WTC11 (cell line): ENCODE measurements at regions not wholly inside any gene's neighbourhood (a gene's known extent, or its start where the extent isn't known, plus 50 kb on each side); places are given as distances from the start of the nearest gene placed in this dataset.

Source experiments
- ATAC-seq: fragments of 200-7000 bp; cut with Tn5 transposase; 2 replicates; pipeline ENCODE4 v1.10.0; 2021; ENCODE audit warnings: mild to moderate bottlenecking, moderate library complexity
- CTCF ChIA-PET: fragments of 300-600 bp; sonication (Branson Sonifier 250); formaldehyde crosslinking; loops from one replicate; lab custom pipeline; 2021; ENCODE audit warnings: antibody characterized with exemption; lab: Charles Lee
- POLR2A ChIA-PET: fragments of 350-600 bp; sonication (Branson Sonifier 250); formaldehyde crosslinking; loops from one replicate; lab custom pipeline; 2021; ENCODE audit warnings: antibody characterized with exemption; lab: Charles Lee
- DNase-seq: peaks from one replicate; pipeline ENCODE4 v3.0.0; 2021; ENCODE audit warnings: low spot score
- H3K27ac Mint-ChIP-seq: 2 replicates; pipeline ENCODE4 v1.8.0; 2021; ENCODE audit warnings: mixed read lengths
- H3K27me3 Mint-ChIP-seq: 2 replicates; pipeline ENCODE4 v1.8.0; 2021; ENCODE audit warnings: low read depth, mild to moderate bottlenecking, moderate library complexity, mixed read lengths
- H3K36me3 Mint-ChIP-seq: 2 replicates; pipeline ENCODE4 v1.8.0; 2021; ENCODE audit warnings: mixed read lengths
- H3K4me1 Mint-ChIP-seq: 2 replicates; pipeline ENCODE4 v1.8.0; 2022; ENCODE audit warnings: mixed read lengths
- H3K4me3 Mint-ChIP-seq: 2 replicates; pipeline ENCODE4 v1.8.0; 2021; ENCODE audit warnings: mild to moderate bottlenecking, moderate library complexity, mixed read lengths
- H3K9me3 Mint-ChIP-seq: 2 replicates; pipeline ENCODE4 v1.8.0; 2021; ENCODE audit warnings: mixed read lengths
- CBFB ChIP-seq: sonication (generic); formaldehyde crosslinking; IDR thresholded peaks from 2 replicates; pipeline ENCODE4 v1.8.1; 2022; ENCODE audit warnings: mild to moderate bottlenecking, low read depth, missing genetic modification reagents
- CDX4 ChIP-seq: fragments of 250-450 bp; sonication (Bioruptor Pico); IDR thresholded peaks from 2 replicates; pipeline ENCODE4 v1.9.0; 2021; ENCODE audit warnings: moderate library complexity, mild to moderate bottlenecking, inconsistent platforms, borderline replicate concordance
- CREB1 ChIP-seq: sonication (generic); formaldehyde crosslinking; IDR thresholded peaks from 2 replicates; pipeline ENCODE4 v1.8.0; 2023; ENCODE audit warnings: mild to moderate bottlenecking, missing genetic modification reagents
- ESRRA ChIP-seq: sonication (generic); formaldehyde crosslinking; IDR thresholded peaks from 2 replicates; pipeline ENCODE4 v1.8.1; 2022; ENCODE audit warnings: mild to moderate bottlenecking, missing genetic modification reagents, borderline replicate concordance
- HMGXB4 ChIP-seq: sonication (generic); formaldehyde crosslinking; IDR thresholded peaks from 2 replicates; pipeline ENCODE4 v1.8.1; 2023; ENCODE audit warnings: mild to moderate bottlenecking, moderate library complexity, missing genetic modification reagents
- IRF2 ChIP-seq: sonication (generic); formaldehyde crosslinking; IDR thresholded peaks from 2 replicates; pipeline ENCODE4 v1.8.0; 2022; ENCODE audit warnings: low read depth, missing genetic modification reagents, borderline replicate concordance
- MXD4 ChIP-seq: fragments of 250-450 bp; sonication (Bioruptor Pico); IDR thresholded peaks from 2 replicates; pipeline ENCODE4 v1.8.0; 2021; ENCODE audit warnings: mild to moderate bottlenecking, moderate library complexity, borderline replicate concordance
- NFYB ChIP-seq: sonication (generic); formaldehyde crosslinking; conservative IDR thresholded peaks from 2 replicates; pipeline ENCODE4 v1.8.0; 2022; ENCODE audit warnings: low read depth, missing genetic modification reagents
- PRRX2 ChIP-seq: fragments of 250-450 bp; sonication (Bioruptor Pico); IDR thresholded peaks from 2 replicates; pipeline ENCODE4 v1.8.0; 2021; ENCODE audit warnings: mild to moderate bottlenecking
- SMAD3 ChIP-seq: sonication (generic); formaldehyde crosslinking; IDR thresholded peaks from 2 replicates; pipeline ENCODE4 v1.8.0; 2022; ENCODE audit warnings: missing genetic modification reagents, mild to moderate bottlenecking, borderline replicate concordance
- USF2 ChIP-seq: sonication (generic); formaldehyde crosslinking; IDR thresholded peaks from 2 replicates; pipeline ENCODE4 v1.8.1; 2023; ENCODE audit warnings: mild to moderate bottlenecking, missing genetic modification reagents, moderate library complexity
- ZMAT4 ChIP-seq: fragments of 250-450 bp; sonication (Bioruptor Pico); IDR thresholded peaks from 2 replicates; pipeline ENCODE4 v1.9.0; 2021; ENCODE audit warnings: mild to moderate bottlenecking
- ZNF263 ChIP-seq: sonication (generic); formaldehyde crosslinking; IDR thresholded peaks from 2 replicates; pipeline ENCODE4 v1.8.1; 2022; ENCODE audit warnings: low read depth, mild to moderate bottlenecking, moderate library complexity, missing genetic modification reagents
- TF ChIP-seq, protein P1 (sequence below): sonication (generic); formaldehyde crosslinking; IDR thresholded peaks from 2 replicates; pipeline ENCODE4 v1.8.1; 2023; ENCODE audit warnings: mild to moderate bottlenecking, missing genetic modification reagents, borderline replicate concordance
- TF ChIP-seq, protein P2 (sequence below): sonication (generic); formaldehyde crosslinking; IDR thresholded peaks from 2 replicates; pipeline ENCODE4 v1.8.1; 2023; ENCODE audit warnings: mild to moderate bottlenecking, missing genetic modification reagents
- TF ChIP-seq, protein P3 (sequence below): fragments of 200-600 bp; IDR thresholded peaks from 2 replicates; pipeline ENCODE4 v1.8.0; 2022; ENCODE audit warnings: antibody characterized with exemption

GRCh38 chr11:19555266-19555665 lies 157.4 kb upstream of the NAV2 start (continued):
- TF ChIP-seq, protein P1, sequence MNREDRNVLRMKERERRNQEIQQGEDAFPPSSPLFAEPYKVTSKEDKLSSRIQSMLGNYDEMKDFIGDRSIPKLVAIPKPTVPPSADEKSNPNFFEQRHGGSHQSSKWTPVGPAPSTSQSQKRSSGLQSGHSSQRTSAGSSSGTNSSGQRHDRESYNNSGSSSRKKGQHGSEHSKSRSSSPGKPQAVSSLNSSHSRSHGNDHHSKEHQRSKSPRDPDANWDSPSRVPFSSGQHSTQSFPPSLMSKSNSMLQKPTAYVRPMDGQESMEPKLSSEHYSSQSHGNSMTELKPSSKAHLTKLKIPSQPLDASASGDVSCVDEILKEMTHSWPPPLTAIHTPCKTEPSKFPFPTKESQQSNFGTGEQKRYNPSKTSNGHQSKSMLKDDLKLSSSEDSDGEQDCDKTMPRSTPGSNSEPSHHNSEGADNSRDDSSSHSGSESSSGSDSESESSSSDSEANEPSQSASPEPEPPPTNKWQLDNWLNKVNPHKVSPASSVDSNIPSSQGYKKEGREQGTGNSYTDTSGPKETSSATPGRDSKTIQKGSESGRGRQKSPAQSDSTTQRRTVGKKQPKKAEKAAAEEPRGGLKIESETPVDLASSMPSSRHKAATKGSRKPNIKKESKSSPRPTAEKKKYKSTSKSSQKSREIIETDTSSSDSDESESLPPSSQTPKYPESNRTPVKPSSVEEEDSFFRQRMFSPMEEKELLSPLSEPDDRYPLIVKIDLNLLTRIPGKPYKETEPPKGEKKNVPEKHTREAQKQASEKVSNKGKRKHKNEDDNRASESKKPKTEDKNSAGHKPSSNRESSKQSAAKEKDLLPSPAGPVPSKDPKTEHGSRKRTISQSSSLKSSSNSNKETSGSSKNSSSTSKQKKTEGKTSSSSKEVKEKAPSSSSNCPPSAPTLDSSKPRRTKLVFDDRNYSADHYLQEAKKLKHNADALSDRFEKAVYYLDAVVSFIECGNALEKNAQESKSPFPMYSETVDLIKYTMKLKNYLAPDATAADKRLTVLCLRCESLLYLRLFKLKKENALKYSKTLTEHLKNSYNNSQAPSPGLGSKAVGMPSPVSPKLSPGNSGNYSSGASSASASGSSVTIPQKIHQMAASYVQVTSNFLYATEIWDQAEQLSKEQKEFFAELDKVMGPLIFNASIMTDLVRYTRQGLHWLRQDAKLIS (CRISPR knock-in tag): no peak
- TF ChIP-seq CREB1 (CRISPR knock-in tag) (no peak), IRF2 (CRISPR knock-in tag) (no peak), ZMAT4 (CRISPR knock-in tag) (no peak), CBFB (no peak), MXD4 (CRISPR knock-in tag) (no peak)
- TF ChIP-seq, all 79 proteins: peak for 0

- CTCF ChIA-PET: interaction anchor here (0.5 to 2.3 kb wide), 19 partner anchors 16 to 579 kb away, joined by 3 to 17 read pairs (median 3); no protein-coding TSS in a partner anchor
- H3K4me1 Mint-ChIP-seq: peaks cover 24% of the 10 kb centered on the region
- POLR2A ChIA-PET: no interaction called here
- TF ChIP-seq PRRX2 (no peak), USF2 (CRISPR knock-in tag) (no peak)
- TF ChIP-seq, protein P2, sequence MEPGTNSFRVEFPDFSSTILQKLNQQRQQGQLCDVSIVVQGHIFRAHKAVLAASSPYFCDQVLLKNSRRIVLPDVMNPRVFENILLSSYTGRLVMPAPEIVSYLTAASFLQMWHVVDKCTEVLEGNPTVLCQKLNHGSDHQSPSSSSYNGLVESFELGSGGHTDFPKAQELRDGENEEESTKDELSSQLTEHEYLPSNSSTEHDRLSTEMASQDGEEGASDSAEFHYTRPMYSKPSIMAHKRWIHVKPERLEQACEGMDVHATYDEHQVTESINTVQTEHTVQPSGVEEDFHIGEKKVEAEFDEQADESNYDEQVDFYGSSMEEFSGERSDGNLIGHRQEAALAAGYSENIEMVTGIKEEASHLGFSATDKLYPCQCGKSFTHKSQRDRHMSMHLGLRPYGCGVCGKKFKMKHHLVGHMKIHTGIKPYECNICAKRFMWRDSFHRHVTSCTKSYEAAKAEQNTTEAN (CRISPR knock-in tag): no peak
- TF ChIP-seq, protein P3, sequence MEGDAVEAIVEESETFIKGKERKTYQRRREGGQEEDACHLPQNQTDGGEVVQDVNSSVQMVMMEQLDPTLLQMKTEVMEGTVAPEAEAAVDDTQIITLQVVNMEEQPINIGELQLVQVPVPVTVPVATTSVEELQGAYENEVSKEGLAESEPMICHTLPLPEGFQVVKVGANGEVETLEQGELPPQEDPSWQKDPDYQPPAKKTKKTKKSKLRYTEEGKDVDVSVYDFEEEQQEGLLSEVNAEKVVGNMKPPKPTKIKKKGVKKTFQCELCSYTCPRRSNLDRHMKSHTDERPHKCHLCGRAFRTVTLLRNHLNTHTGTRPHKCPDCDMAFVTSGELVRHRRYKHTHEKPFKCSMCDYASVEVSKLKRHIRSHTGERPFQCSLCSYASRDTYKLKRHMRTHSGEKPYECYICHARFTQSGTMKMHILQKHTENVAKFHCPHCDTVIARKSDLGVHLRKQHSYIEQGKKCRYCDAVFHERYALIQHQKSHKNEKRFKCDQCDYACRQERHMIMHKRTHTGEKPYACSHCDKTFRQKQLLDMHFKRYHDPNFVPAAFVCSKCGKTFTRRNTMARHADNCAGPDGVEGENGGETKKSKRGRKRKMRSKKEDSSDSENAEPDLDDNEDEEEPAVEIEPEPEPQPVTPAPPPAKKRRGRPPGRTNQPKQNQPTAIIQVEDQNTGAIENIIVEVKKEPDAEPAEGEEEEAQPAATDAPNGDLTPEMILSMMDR: peak; percentile 86
- TF ChIP-seq, all 79 proteins: peak for 1
- H3K36me3 Mint-ChIP-seq: no peaks in the 10 kb centered on the region
- no peaks in the 10 kb centered on the region for H3K9me3 Mint-ChIP-seq
- DNase-seq: peak; percentile 87
- ATAC-seq: peak; percentile 50
- no peaks in the 10 kb centered on the region; the same call in 1 of the 2 replicates for H3K27me3 Mint-ChIP-seq
- H3K27ac Mint-ChIP-seq: no peak overlapping the region
- H3K4me3 Mint-ChIP-seq: no peak overlapping the region
These were observed 158.8 kb upstream of the NAV2 start for GRCh38 chr11:19553683-19554333.

GRCh38 chr11:19552656-19553260 lies 159.9 kb upstream of the NAV2 start:
- ATAC-seq (no peak), DNase-seq (no peak)
- Mint-ChIP-seq H3K9me3 (no peaks in the 10 kb centered on the region), H3K27ac (no peak overlapping the region), H3K4me3 (no peak overlapping the region), H3K27me3 (no peaks in the 10 kb centered on the region; the same call in 1 of the 2 replicates), H3K36me3 (no peaks in the 10 kb centered on the region), H3K4me1 (peaks cover 24% of the 10 kb centered on the region)
- ChIA-PET CTCF (interaction anchor here (0.6 to 2.3 kb wide), 20 partner anchors 15 to 481 kb away, joined by 3 to 17 read pairs (median 3); no protein-coding TSS in a partner anchor), POLR2A (no interaction called here)
- TF ChIP-seq ESRRA (CRISPR knock-in tag) (no peak), HMGXB4 (CRISPR knock-in tag) (no peak), CDX4 (CRISPR knock-in tag) (no peak), SMAD3 (CRISPR knock-in tag) (no peak), ZNF263 (CRISPR knock-in tag) (no peak), NFYB (no peak)
